ENCODE measurements at regions not wholly inside any gene's neighbourhood (a gene's known extent, or its start where the extent isn't known, plus 50 kb on each side); places are given as distances from the start of the nearest gene placed in this dataset.

DNA sequence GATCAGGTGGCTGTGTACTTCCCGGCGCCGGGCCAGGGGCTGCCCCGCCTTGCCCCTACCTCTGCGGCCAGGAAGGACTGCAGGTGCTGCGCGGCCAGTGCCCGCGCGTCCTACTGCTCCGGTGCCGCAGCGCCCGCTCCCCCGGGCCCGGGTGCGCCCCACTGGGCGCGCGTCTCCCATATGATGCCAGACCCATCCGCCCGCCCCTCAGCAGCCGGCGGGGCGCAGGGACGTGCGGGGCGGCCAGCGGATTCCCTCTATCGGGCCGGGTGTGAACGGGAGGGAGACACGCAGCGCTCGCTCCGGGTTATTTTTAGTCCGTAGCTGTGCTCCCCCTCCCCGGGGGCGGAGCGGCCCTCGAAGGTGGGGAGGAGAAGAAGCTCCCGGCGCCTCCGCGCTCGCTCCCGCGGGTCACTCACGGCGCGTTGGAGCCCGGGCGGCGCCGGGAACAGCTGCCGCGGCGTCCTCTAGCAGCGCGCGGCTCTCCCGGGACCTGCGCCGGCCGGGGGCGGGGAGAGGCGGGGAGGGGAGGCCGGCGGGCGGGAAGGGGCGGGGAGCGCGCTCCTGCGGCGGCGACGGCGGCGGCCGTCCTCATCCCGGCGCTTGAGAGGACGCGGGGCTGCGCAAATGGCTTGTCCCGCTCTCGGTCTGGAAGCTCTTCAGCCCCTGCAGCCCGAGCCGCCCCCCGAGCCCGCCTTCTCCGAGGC lies 103.6 kb downstream of the UCHL1 start:
- peak; percentile 87 for DNase-seq

DNA sequence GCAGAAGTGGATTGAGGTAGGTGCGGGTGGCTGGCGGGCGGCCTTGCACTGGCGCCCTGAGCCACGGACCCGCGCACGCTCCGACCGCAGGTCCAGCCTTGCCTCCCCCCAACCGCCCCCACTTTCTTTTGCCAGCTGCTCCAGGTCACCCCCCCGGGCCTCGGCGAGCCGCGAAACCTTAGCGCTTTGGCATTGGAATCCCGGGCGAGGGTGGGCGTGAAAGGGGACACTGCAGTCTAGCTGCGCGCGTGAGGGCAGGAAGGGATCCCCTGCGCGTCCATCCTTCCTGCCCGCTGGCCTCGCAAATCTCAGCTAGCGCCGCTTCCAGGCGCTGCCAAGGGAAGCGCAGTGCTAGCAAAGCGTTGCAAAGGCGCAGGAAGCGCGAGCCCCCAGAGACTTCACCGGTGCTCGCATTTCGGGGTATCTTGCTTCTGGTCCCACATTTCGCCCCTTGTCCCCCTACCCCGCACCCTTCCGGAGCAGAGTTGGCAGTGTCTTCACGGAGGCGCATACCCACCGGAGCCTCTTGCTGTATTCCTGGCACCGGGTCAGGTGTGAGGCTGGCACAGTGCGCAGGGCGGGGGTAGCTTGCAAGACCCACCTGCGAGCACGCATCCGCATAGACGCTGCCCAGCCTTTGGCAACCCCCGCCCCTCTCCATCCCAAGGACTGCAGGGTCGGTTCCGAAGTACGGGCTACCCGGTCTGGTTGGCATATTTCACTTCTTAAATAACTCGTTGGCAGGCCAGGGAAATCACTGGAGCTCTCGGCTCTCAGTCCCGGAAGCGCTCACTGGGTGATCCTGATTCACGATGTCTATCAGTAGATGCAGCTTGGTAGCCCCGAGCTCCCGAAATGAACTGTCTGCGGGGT lies 104.4 kb downstream of the UCHL1 start:
- DNase-seq: no peak

DNA sequence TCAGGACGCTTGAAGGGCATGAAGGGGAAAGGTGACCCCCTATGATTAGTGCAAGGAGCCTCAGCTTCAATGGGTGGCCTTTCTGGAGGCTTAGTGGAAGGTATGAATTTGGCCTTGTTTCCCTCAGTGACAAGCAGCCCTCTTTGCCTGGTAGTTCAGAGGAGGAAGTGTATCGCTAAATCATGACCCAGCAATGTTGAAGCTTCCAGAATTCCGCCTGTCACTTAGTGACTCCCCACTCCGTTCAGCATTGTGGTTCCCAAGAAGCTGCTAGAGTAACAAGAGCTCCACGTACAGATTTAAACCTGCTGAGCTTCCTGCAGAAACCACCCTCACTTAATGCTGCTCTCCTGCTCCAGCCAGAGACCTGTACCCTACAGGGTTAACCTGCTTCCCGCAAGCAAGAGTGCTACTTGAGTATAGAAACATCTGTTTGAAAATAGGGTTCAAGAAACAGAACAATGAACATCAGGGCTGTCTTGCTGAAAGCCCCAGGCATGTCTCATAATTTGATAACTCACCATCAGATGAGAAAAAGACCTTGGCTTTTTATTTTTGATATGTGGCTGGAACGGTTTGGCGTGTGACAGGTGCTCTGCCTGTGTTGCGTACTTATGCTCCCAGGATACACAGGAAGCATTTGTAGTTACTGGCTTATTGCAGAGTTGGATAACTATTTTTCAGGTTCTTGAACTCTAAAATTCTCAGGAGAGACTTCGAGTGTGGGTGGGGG lies 105.2 kb downstream of the UCHL1 start:
- no peak for DNase-seq

DNA sequence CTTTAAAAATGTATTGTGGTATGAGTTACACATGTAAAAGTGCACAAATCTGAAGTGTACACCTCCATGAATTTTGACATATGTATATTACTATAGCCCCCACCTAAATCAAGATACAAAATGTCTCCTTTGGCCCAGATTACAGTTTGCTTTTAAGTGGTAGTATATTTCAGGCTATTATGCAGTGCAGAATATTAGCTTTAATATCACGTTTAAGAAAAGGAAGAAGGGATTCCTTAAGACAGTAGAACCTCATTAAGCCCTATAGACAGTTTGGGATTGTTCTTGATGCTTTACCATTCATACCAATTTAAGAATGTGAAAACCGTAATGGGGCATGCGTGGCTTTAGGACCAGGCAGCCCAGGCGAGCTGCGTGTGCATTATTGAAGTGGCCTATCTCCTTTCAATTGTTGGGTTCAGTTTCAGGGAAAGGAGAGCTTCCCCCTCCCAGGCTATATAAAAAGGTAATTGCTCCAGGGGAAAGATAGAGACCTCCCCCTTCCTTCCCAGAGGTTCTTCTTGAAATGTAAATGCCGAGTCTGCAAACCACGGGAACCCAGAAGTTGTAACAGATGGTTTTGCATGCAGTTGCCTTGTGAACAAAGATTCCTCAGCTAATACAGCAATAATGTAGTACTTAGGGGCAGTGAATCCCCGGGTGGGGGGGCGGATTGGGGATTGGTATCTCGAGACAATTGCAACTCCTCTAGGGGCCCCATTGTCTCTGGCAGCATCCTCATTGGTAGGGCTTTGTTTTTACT lies 106.1 kb downstream of the UCHL1 start:
- peak; percentile 33 for DNase-seq

DNA sequence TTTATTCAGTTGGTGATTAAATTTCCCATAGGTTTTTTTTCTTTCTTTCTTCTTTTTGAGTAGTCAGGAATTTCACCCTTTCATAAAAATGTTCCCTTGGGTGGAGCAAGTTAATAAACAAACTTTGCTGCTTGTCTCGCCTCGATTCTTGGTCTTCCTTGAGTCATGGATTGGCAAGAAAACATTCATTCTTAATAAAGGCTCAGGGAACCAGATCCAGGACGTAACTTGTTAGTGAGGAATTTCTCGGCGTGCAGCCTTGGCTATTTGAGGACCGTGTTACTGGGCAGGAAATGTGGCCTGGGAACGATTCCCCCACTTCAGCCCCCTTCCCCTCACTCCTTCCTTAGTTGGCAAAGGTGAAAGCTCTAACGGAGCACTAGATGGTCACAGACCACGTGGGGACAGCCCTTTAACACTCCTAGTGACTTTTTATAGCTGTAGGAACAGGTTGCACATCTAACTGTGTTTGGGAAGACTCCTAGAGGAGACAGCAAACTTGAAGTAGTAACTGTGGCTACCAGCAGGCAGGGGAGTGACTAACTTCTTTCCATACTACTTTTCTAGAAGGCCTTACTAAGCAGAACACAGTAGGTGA lies 106.8 kb downstream of the UCHL1 start:
- DNase-seq: no peak

DNA sequence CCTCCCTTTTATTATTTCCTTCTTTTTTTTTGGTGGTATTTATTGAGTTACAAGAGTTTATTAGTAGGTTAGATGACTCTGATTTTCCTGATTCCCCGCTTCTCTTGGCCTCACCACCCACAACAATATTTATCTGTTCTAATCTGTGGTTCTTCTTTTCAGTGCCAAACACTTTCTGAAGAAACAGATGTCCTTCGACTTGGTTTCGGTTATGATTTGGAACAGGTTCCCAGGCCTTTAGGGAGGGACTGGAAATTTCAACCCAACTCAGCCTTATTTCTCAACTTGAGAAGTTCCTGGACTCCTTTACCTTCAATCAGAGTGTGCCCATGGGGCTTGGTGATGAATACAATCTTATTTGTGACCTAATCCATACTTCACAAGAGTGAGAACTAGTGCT lies 108.1 kb downstream of the UCHL1 start:
- DNase-seq: peak; percentile 40

DNA sequence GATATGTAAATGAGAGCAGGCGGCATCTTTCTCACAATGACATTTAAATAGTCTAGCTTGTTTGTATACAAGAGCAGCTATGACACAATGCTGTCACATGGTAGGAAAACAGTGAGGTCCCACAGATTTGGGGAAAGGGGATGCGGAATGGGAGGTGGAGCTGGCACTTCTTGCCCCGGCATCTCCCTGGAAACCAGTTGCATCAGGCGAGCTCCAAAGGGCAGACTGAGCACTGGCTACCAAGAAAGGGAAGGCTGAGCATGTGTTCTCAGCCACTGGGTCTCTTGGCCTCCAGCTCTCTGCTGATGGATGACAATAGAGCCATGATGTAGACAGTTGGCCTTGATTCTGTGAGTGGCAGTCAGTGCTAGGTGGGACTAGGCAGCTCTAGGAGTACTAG lies 109.0 kb downstream of the UCHL1 start:
- no peak for DNase-seq

DNA sequence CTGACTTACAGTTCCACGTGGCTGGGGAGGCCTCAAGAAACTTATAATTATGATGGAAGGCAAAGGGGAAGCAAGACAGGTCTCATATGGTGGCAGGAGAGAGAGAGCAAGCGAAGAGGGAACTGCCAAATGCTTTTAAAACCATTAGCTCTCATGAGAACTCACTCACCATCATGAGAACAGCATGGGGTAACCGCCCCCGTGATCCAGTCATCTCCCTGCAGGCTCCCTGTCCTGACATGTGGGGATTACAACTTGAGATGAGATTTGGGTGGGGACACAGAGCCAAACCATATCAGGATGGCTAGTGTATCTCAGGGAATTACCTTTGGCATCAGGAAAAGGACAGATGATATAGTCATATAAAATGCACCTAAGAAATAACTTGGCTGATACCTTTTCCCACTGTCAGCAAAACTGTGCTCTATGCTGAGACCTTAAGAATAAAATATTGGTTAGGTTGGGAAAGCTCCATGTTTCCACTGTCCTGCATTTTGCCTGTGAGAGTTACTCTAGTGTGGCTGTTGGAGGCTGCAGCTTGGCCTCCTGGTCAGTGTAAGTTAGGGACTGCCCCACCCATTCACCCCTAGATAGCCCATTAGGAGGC lies 110.3 kb downstream of the UCHL1 start:
- DNase-seq: no peak

DNA sequence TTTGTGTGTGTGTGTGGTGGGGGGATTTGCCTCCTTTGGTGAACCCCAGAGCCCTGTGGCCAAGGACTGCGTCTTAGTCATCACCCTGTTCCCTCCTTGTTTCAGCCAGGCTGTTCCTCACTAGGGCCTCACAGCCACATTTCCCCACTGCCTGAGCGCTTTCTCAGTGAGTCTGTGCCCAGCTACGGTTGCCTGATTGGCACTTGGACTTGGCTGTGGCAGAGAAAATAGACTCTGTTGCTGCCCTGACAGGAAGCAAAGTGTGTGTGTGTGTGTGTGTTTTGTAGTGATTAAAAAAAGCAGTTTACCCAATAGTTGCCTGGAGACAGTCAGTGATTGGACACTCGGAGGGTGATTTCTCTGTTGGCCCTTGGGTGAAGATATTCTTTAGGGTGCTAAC lies 113.0 kb downstream of the UCHL1 start:
- DNase-seq: peak; percentile 63

DNA sequence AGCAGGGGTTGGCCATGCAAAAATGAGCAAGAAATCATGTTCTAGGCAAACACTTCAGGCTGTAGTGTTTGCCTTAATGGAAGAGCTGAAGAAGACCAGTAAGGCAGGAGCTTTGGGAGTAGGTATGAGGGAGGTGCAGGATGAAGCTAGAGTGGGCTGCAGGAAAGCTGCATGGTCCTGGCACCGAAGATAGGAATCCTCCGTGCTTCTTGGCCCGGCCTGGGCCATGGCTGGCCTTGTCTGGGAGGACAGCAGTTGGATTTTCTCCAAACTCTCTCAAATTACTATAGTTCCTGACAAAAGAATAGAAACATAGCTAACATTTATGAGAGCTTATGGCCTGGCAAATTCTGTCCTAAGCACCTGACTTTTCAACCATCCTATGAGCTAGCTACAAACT lies 116.5 kb downstream of the UCHL1 start:
- no peak for DNase-seq

DNA sequence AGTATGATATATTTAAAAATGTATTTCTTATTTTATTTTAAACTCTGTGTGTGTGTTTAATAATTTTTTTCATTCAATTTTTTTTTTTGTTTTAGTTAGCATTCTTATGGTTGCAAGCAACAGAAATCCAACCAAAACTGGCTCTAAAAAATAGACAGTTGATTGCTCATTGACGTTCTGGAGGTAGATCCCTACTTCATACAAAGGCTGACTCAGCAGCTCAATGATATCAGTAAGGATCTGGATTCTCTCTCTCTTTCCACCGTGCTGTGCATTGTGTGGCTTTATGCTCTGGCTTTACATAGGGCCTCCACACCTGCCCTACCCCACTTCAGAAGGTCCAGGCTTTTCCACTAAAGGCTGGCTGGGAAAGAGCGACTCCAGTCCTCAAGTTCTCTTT lies 117.8 kb downstream of the UCHL1 start:
- no peak for DNase-seq

DNA sequence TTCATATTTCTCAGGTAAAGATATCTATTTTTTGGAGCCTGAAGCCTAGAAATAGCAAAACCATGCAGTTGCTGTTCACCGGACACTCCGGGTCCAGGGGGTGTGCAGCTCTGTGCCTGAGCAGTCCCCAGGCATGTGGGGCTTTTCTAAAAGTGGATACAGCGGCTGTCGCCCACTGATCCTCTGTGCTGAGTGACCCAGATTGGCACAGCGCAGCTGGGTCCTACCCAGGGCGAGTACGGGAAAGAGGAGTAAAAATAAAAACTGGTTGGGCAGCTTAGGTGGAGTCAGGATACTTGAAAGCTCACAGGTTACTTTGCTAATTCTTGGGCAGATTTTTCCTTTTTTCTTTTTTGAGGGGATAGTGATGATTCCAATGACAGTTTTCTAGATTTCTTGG lies 118.8 kb downstream of the UCHL1 start:
- DNase-seq: no peak

DNA sequence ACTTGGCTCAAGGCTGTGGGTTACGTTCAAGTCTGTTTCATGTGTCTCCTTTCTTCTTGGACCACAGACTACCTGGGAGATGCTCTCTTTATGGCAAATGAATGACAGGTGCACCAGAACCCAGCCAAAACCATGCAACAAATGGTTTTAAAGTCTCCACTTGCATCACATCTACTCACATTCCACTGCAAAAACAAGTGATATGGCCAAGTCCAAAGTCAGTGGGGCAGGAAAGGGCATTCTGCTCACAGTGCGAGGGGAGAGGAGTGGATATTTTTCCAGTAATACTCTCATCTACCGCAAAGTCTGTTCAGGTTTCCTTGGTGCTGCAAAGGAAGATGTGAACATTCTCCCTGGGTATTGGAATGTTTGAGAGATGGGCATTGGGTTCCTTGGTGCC lies 120.5 kb downstream of the UCHL1 start:
- no peak for DNase-seq

DNA sequence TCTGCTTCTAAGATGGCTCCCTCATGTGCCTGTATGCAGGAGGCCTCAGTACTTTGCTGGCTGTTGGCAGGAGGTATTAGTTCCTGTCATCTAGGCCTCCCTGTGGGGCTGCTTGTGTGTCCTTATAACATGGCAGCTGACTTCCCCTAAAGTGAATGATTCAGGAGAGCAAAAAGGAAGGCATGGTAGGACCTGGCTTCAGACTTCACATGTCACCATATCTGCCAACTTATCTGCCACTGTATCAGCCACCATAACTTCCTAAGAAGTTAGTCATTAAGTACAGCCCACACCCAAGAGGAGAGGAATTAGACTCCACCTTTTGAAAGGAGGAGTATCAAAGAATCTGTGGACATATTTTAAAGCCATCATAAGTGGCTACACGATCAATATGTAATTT lies 122.5 kb downstream of the UCHL1 start:
- no peak for DNase-seq

DNA sequence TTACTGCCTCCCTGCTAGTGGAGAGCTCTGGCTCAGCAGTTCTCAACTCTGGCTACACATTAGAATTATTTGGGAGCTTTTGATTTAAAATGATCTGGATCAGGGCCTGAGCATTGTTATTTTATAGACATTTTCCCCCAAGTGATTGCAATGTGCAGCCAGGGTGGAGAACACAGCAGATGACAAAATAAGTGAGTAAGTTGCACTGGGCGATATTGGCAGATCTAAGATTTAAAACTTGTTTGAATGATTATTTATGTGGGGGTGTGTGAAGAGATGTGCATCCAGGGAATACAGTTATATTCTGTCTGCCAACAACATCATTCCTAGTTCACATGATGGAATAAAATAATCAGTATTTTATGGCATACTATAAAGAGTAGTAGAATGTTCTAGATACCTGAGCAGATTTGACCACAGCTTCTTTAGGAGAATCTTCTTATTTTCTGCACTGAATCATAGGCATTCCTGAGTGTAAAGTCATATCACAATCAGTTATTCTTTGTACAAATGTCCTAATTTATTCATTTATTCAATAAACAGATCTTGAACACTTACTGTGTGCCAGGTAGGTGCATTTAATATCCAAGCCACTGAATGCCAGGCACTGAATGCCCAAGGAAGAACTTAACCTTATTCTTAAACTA lies 123.9 kb downstream of the UCHL1 start:
- DNase-seq: no peak

DNA sequence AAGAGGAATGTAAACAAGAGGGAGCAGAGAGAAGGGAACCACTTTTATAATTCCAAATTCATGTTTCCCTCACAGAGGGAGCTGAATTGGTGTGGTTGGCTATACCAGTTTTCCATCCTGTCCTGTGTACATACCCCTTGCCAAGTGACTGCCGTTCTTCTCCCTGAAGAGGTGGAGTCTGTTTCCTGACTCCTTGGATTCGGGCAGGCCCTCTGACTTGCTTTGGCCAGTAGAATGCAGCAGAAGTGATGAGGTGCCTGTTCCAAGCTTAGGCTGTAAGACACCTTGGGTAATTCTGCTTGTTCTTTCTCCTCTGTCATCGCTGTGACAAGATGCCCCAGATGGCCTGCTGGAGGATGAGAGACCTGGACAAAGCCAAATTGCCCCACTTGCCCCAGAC lies 124.7 kb downstream of the UCHL1 start:
- DNase-seq: no peak

DNA sequence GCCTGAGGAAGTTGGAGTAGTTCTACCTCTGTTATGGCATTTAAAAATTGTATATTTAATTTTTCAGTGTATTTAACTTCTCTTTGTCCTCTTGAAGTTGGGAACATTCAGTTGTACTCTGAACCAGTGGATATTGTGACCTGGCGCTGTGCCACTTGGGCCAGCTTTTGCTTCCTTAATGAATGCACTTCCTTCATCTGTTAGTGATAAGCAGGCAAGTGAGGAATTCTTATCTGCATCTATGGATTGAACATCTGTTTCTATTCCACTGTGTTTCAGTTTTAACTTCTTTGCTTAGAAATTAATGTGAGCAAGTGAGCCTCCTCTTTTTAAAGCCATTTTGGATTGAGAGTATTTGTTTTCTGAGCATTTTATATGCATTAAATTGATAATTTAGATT lies 128.3 kb downstream of the UCHL1 start:
- no peak for DNase-seq

DNA sequence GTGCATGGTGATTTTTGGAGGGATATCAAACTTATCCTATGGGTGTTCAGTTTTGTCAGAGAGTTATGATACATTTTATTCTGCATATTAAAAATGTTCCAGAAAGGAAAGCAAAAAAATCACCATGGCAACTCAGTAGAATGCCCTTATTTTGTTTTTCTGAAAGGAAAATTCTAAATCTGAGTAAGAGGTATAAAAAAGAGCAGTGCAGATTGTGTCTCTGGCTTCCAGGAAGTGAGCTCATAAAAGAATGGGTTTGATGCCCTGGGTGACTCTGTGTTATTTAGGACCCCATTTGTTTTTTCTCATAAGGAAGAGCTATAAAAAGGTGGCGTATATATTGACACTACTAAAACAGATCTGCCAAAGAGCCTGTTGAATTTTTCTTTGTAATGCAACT lies 128.8 kb downstream of the UCHL1 start:
- no peak for DNase-seq

DNA sequence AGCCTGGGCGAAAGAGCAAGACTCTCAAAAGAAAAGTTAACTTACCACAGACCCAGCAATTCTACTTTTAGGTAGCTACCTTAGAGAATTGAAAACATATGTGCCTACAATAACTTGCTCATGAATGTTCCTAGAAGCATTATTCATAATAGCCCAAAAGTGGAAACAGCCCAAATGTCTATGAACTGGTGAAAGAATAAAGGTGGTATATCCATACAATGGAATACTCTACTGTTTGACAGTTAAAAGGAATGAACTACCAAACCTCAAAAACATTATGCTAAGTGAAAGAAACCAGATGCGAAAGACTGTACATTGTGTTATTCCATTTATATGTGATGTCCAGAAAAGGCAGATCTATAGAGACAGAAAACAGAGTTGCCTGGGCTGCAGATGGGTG lies 131.4 kb downstream of the UCHL1 start:
- no peak for DNase-seq

DNA sequence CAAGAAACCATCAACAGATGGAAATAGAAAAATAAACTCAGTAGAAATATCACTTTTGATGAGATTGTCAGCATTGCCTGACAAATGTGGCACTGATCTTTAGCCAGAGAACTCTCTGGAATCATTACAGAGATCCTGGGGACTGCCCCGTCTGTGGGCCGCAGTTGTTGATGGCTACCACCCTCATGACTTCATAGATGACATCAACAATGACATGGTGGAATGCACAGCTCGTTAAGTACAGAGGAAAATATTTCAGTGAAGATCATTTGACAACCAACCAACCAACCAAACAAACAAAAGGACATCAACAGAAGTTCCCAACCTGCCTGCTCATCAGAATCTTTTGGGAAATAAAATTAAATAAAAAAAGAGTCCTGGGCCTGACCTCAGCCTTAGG lies 132.6 kb downstream of the UCHL1 start:
- DNase-seq: no peak

DNA sequence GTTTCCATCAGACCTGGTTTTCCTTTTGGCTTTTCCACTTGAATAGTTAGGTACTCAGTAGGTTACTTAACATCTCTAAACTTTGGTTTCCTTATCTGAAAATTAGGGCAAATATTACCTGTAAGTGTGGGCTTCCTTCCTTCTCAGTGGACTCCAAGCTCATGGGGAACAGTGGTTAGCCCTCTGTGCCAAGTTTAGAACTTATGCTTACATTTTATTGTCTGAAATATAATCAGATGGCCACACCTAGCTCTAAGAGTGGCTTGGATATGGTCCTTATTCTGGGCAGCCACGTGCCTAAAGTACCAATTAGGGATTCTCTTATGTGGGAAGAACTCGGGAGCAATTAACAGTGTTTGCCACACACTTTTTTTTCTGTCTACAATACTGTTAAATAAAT lies 133.9 kb downstream of the UCHL1 start:
- no peak for DNase-seq

DNA sequence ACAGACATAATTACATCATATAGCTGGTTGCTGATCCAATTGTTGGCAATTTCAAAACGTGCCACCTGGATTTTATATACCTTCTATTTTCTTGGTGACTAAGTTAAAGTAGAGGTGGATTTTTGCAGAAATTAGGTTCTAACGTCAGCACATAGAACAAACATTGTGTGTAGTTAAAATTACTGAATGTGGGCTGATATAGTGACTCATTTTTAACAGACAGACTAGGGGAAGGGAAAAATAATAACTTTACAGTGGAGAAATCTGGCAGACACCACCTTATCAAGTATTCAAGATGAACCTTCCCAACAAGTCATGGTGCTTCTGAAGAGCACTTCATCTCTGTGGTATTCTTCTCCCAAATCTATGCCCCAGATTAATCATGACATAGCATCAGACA lies 134.5 kb downstream of the UCHL1 start:
- no peak for DNase-seq

All from NCI-H446 treated with DMSO at 0.1 percent for 48 hours (cell line).